ENCODE measurements at regions not wholly inside any gene's neighbourhood (a gene's known extent, or its start where the extent isn't known, plus 50 kb on each side); places are given as distances from the start of the nearest gene placed in this dataset.

GRCh38 chr9:79896390-79896980 lies 324.7 kb downstream of the TLE4 start:
- no peak for TF ChIP-seq CTCF (conservative IDR thresholded peaks at IDR 0.05 in 1 of 2, IDR thresholded peaks at IDR 0.05 in 1 of 2; ENCODE audit: extremely low read depth in 1 of 2, insufficient read depth in 1 of 2, low read depth in 1 of 2, low read length in 2 of 2)
- TF ChIP-seq EZH2 (IDR thresholded peaks at IDR 0.05; ENCODE audit: borderline replicate concordance, low read length), result no peak

All from mammary epithelial cell (primary cell).